OCI-LY3 (cell line): ENCODE measurements at regions not wholly inside any gene's neighbourhood (a gene's known extent, or its start where the extent isn't known, plus 50 kb on each side); places are given as distances from the start of the nearest gene placed in this dataset.

Experiments used
- CTCF ChIP-seq: fragments of 200-600, 300-600 bp; sonication (generic); IDR thresholded peaks from 2 replicates; pipeline ENCODE4 v1.5.1; 2014; ENCODE audit warnings: antibody characterized with exemption, low read length, low read depth
- EZH2phosphoT487 ChIP-seq: fragments of 200-600 bp; shearing (Covaris generic); IDR thresholded peaks from 2 replicates; pipeline ENCODE4 v1.6.1; 2018; ENCODE audit warnings: antibody characterized with exemption, mixed run types, low read depth

DNA sequence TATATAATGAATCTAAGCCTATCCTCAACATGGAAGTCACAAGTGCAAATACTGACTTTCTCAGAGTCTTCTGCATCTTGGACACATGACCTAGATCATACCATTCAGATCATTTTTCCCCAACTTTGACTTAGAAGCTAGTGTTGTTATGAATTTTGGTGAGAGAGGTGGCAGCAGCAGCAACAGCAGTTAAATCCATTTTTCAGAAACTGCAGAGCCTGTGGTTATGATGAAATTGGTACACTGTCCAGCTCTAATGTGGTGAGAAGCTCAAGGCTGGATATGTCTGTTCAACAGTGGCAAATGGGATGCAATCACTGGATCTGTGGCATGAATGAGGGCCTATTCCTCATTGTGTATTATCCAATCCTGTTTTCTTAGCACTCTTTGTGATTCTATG, 290.1 kb upstream of the SATB1 start:
- TF ChIP-seq CTCF, result no peak
- TF ChIP-seq EZH2phosphoT487, result no peak
